Gastrocnemius medialis (tissue), 4 donors: ENCODE measurements at regions not wholly inside any gene's neighbourhood (a gene's known extent, or its start where the extent isn't known, plus 50 kb on each side); places are given as distances from the start of the nearest gene placed in this dataset.
A peak's percentile ranks its signal among the peaks of the same experiment; 100 is the strongest.

Experiments used
- ATAC-seq, 2 donors: fragments of 150-250 bp; one replicate each; pipeline ENCODE4 v1.9.1; 2016
- DNase-seq, 2 donors: peaks; one replicate each; pipeline ENCODE4 v3.0.0-alpha.2; 2019
- H3K27ac ChIP-seq, 4 donors: fragments of 200-600 bp; sonication (generic); 1 replicate in 1 of 4; 2 replicates in 3 of 4; pipeline ENCODE4 v1.5.1; 2016 to 2018; ENCODE audit warnings: mild to moderate bottlenecking in 2 of 4, moderate library complexity in 1 of 4
- H3K27me3 ChIP-seq, 3 donors: fragments of 200-600 bp; sonication (generic) in 2 of 3; 1 replicate in 1 of 3; 2 replicates in 2 of 3; pipeline versions ENCODE4 v1.5.1 to v1.6.0; 2016 to 2019; ENCODE audit warnings: mild to moderate bottlenecking in 1 of 3, moderate library complexity in 1 of 3
- H3K36me3 ChIP-seq, 2 donors: fragments of 200-600 bp; sonication (generic) in 1 of 2; one replicate each; pipeline ENCODE4 v1.5.1; 2017 to 2018
- H3K4me1 ChIP-seq, 2 donors: fragments of 200-600 bp; sonication (generic) in 1 of 2; one replicate each; pipeline ENCODE4 v1.5.1; 2016 to 2017; ENCODE audit warnings: mild to moderate bottlenecking in 2 of 2
- H3K4me3 ChIP-seq, 4 donors: fragments of 200-600 bp; sonication (generic) in 3 of 4; 1 replicate in 1 of 4; 2 replicates in 3 of 4; pipeline ENCODE4 v1.5.1; 2016 to 2019; ENCODE audit warnings: mild to moderate bottlenecking in 2 of 4
- H3K9me3 ChIP-seq, 3 donors: fragments of 200-600 bp; sonication (generic) in 2 of 3; 1 replicate in 1 of 3; 2 replicates in 2 of 3; pipeline ENCODE4 v1.5.1; 2016 to 2019
- POLR2A ChIP-seq, 2 donors: fragments of 450-650 bp; IDR thresholded peaks; one replicate each; pipeline ENCODE4 v1.6.1; 2017; ENCODE audit warnings: antibody characterized with exemption in 2 of 2, mild to moderate bottlenecking in 2 of 2, moderate library complexity in 2 of 2
- in situ Hi-C, 4 donors: fragments of 200-750 bp; cut with MboI; loops; one replicate each; pipeline versions ENCODE4 v1.15.0 to v1.8.0; 2017; ENCODE audit warnings: low sequenced_read_pairs in 4 of 4
- intact Hi-C: fragments of 100-400 bp; cut with DNase I; formaldehyde crosslinking; loops from one replicate; pipeline ENCODE4 v1.15.1; 2023; ENCODE audit warnings: low total_unique reads
- TF ChIP-seq, protein P1 (sequence below), 5 experiments: fragments of 450-650 bp in 3 of 5; fragments of 200-600 bp in 2 of 5; sonication (generic) in 2 of 5; IDR thresholded peaks in 4 of 5; conservative IDR thresholded peaks in 1 of 5; 1 replicate in 4 of 5; 2 replicates in 1 of 5; pipeline ENCODE4 v1.5.1; 2016 to 2019; ENCODE audit warnings: antibody characterized with exemption in 5 of 5, mild to moderate bottlenecking in 3 of 5, moderate library complexity in 3 of 5

DNA sequence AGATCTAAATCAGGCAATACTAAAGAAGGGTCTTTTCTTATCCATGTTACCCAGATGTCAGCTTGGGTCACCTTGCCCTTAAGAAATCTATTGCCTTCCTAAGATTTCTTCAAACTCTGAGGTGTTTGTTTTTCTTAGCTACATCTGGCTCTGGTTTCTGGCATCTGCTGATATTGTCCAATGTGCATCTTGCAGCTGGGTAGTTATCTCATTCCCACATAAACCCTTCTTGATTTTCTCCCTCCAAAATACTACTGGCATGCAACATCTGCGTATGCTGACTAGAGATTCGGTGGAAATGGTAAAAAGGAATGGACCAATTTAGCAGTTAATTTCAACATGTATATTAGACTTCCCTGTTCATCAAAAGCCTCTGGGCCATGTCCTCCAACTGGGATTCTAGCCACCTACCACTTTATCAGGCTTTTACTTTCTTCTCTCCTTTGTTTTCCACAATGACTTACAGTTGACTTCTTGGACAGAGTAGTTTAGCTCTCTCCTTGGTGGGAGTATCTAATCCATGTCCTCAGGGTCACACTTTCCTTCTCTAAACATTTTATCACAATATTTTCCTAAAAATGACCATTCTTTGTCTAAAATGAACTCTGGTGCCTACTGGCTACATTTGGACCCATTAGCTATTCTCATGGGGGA is 324.8 kb upstream of the FAR2 start:
- no peak for TF ChIP-seq POLR2A (IDR thresholded peaks at IDR 0.05)
- TF ChIP-seq, protein P1, sequence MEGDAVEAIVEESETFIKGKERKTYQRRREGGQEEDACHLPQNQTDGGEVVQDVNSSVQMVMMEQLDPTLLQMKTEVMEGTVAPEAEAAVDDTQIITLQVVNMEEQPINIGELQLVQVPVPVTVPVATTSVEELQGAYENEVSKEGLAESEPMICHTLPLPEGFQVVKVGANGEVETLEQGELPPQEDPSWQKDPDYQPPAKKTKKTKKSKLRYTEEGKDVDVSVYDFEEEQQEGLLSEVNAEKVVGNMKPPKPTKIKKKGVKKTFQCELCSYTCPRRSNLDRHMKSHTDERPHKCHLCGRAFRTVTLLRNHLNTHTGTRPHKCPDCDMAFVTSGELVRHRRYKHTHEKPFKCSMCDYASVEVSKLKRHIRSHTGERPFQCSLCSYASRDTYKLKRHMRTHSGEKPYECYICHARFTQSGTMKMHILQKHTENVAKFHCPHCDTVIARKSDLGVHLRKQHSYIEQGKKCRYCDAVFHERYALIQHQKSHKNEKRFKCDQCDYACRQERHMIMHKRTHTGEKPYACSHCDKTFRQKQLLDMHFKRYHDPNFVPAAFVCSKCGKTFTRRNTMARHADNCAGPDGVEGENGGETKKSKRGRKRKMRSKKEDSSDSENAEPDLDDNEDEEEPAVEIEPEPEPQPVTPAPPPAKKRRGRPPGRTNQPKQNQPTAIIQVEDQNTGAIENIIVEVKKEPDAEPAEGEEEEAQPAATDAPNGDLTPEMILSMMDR (IDR thresholded peaks at IDR 0.05 in 4 of 5, conservative IDR thresholded peaks at IDR 0.05 in 1 of 5) = no peak
- H3K27ac ChIP-seq = no peak overlapping the region
- no peaks in the 10 kb centered on the region for H3K4me1 ChIP-seq
- no peak overlapping the region for H3K4me3 ChIP-seq
- peak in 1 of 2 donors; percentile 69 for ATAC-seq
- no peak for DNase-seq
- H3K9me3 ChIP-seq = no peaks in the 10 kb centered on the region
- H3K36me3 ChIP-seq = no peaks in the 10 kb centered on the region
- intact Hi-C loops (no loop called here), in situ Hi-C loops (no loop called here)
- H3K27me3 ChIP-seq = no peaks in the 10 kb centered on the region

DNA sequence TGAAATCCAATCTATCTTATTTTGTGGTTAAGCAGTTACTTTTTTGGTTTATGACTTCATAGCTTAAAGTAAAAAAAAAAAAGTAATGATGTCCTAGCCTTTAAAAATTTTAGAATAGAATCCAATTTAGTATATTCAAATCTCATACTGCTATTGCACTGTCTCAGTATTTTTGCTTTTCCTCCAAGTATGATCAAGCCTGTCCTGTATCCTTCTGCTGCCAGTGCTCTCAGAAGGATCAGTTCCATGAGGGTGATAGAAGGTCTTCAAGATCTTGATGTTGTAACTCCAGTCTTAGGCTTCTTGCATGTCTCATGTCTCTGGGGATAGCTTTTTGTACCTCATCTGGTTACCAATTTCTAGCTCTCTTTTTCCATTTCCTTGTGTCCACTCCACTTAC is 324.2 kb upstream of the FAR2 start:
- no peak overlapping the region for H3K4me3 ChIP-seq
- H3K4me1 ChIP-seq = no peaks in the 10 kb centered on the region
- TF ChIP-seq POLR2A (IDR thresholded peaks at IDR 0.05) = no peak
- TF ChIP-seq, protein P1 (IDR thresholded peaks at IDR 0.05 in 4 of 5, conservative IDR thresholded peaks at IDR 0.05 in 1 of 5) = no peak
- H3K36me3 ChIP-seq = no peaks in the 10 kb centered on the region
- DNase-seq (no peak), ATAC-seq (peak; percentile 36 to 66)
- no peaks in the 10 kb centered on the region for H3K27me3 ChIP-seq
- H3K9me3 ChIP-seq = no peaks in the 10 kb centered on the region
- H3K27ac ChIP-seq = no peak overlapping the region
- intact Hi-C loops (no loop called here), in situ Hi-C loops (loop anchor here in 1 of 4 donors (25.0 kb wide), 1 partner anchor 88 kb away; no protein-coding TSS in a partner anchor)

- no peak for TF ChIP-seq POLR2A (IDR thresholded peaks at IDR 0.05)
- TF ChIP-seq, protein P1 (IDR thresholded peaks at IDR 0.05 in 4 of 5, conservative IDR thresholded peaks at IDR 0.05 in 1 of 5) = no peak
- H3K27ac ChIP-seq = no peak overlapping the region
- H3K4me3 ChIP-seq = no peak overlapping the region
- no peaks in the 10 kb centered on the region for H3K27me3 ChIP-seq
- no peaks in the 10 kb centered on the region for H3K36me3 ChIP-seq
- no peak for DNase-seq
- H3K4me1 ChIP-seq = no peaks in the 10 kb centered on the region
- H3K9me3 ChIP-seq = no peaks in the 10 kb centered on the region
- intact Hi-C loops (no loop called here), in situ Hi-C loops (loop anchor here in 1 of 4 donors (25.0 kb wide), 1 partner anchor 89 kb away; no protein-coding TSS in a partner anchor)
- ATAC-seq = no peak
Observed at GRCh38 chr12:28826766-28827165, 322.3 kb upstream of the FAR2 start.

DNA sequence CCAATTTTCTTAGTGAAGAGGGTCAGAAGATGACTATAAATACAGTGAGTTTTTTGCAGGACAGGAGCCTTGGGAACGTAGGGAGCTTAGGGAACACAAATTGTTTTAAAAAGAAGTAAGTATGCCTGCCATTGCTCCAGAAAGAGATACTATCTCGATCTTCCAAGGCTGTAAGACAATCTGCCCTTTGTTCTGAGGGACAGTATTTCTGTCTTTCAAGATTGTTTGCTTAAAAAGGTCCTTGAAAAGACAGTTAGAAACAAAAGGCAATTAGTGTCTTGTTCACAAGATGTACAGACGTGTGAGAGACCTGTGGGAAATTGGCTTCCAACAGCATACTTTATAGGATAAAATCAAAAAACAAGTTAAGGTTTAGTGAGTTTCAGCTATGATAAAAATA is 321.2 kb upstream of the FAR2 start:
- no peak overlapping the region for H3K27ac ChIP-seq
- no peak overlapping the region for H3K4me3 ChIP-seq
- intact Hi-C loops = no loop called here
- in situ Hi-C loops = loop anchor here in 1 of 4 donors (25.0 kb wide), 1 partner anchor 91 kb away; no protein-coding TSS in a partner anchor
- H3K27me3 ChIP-seq = no peaks in the 10 kb centered on the region
- no peaks in the 10 kb centered on the region for H3K4me1 ChIP-seq
- ATAC-seq = no peak
- H3K9me3 ChIP-seq = no peaks in the 10 kb centered on the region
- H3K36me3 ChIP-seq = no peaks in the 10 kb centered on the region
- no peak for DNase-seq
- no peak for TF ChIP-seq POLR2A (IDR thresholded peaks at IDR 0.05)
- TF ChIP-seq, protein P1 (IDR thresholded peaks at IDR 0.05 in 4 of 5, conservative IDR thresholded peaks at IDR 0.05 in 1 of 5) = no peak
